Left ventricle myocardium inferior (tissue), 1 donor: ENCODE measurements at regions not wholly inside any gene's neighbourhood (a gene's known extent, or its start where the extent isn't known, plus 50 kb on each side); places are given as distances from the start of the nearest gene placed in this dataset.

Experiments
- DNase-seq: peaks from one replicate; pipeline ENCODE4 v3.0.0-alpha.2; 2020
- H3K27ac ChIP-seq: fragments of 200-600 bp; replicated peaks from 2 replicates; pipeline ENCODE4 v1.8.0; 2021
- H3K27me3 ChIP-seq: fragments of 200-600 bp; 2 replicates; pipeline ENCODE4 v1.8.0; 2021; ENCODE audit warnings: low read depth
- H3K36me3 ChIP-seq: fragments of 200-600 bp; 2 replicates; pipeline ENCODE4 v1.8.0; 2021
- H3K4me1 ChIP-seq: fragments of 200-600 bp; 2 replicates; pipeline ENCODE4 v1.8.0; 2021
- H3K4me3 ChIP-seq: fragments of 200-600 bp; 2 replicates; pipeline ENCODE4 v1.8.0; 2021; ENCODE audit warnings: mild to moderate bottlenecking, moderate library complexity
- H3K9me3 ChIP-seq: fragments of 200-600 bp; replicated peaks from 2 replicates; pipeline ENCODE4 v1.8.0; 2021
- intact Hi-C: fragments of 100-400 bp; cut with micrococcal nuclease; formaldehyde crosslinking; loops from one replicate; pipeline ENCODE4 v1.11.0; 2022
- TF ChIP-seq, protein P1 (sequence below): fragments of 200-600 bp; IDR thresholded peaks from 2 replicates; pipeline ENCODE4 v1.8.0; 2021; ENCODE audit warnings: antibody characterized with exemption, mild to moderate bottlenecking, borderline replicate concordance
- donor health status: DM: no; HTN: yes; CAD: no; lungs with severe emphysema.

DNA sequence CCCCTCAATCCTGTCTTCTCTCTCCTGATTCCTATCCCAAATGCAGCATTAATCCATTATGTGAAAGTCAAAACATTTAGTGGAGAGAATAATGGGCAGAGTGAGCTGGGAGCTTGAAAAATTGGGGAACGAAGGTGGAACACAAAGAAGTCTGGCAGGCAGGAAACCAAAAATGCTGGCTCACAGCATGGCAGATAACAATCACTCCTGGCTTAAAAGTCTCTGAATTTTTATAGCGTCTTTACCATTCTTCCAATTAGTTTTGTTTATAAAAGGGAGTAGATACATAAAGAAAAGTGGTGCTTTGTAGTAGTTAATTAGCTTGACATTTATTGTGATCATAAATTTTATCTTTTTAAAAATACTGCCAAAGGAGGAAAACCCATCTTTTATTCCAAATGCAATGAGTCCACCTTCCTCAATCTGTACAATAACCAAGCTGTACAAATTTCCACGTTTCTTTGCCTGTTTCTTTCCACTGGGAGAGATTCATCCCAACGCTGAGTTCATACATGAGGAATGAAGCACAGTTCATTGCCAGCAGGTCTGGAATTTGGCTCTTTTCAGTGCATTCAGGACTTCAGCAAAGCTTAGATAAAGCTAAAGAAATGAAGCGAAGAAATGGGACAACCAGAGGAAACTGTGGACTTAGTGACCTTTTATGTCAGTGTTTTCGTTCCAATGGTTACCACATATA is 174.7 kb downstream of the HMHB1 start:
- no peak for DNase-seq
- Histone ChIP-seq H3K9me3 (no peaks in the 10 kb centered on the region), H3K4me1 (no peaks in the 10 kb centered on the region), H3K4me3 (no peak overlapping the region), H3K36me3 (no peaks in the 10 kb centered on the region), H3K27ac (peak overlapping the region; percentile 16), H3K27me3 (no peaks in the 10 kb centered on the region)
- TF ChIP-seq, protein P1, sequence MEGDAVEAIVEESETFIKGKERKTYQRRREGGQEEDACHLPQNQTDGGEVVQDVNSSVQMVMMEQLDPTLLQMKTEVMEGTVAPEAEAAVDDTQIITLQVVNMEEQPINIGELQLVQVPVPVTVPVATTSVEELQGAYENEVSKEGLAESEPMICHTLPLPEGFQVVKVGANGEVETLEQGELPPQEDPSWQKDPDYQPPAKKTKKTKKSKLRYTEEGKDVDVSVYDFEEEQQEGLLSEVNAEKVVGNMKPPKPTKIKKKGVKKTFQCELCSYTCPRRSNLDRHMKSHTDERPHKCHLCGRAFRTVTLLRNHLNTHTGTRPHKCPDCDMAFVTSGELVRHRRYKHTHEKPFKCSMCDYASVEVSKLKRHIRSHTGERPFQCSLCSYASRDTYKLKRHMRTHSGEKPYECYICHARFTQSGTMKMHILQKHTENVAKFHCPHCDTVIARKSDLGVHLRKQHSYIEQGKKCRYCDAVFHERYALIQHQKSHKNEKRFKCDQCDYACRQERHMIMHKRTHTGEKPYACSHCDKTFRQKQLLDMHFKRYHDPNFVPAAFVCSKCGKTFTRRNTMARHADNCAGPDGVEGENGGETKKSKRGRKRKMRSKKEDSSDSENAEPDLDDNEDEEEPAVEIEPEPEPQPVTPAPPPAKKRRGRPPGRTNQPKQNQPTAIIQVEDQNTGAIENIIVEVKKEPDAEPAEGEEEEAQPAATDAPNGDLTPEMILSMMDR: no peak
- intact Hi-C loops: no loop called here

DNA sequence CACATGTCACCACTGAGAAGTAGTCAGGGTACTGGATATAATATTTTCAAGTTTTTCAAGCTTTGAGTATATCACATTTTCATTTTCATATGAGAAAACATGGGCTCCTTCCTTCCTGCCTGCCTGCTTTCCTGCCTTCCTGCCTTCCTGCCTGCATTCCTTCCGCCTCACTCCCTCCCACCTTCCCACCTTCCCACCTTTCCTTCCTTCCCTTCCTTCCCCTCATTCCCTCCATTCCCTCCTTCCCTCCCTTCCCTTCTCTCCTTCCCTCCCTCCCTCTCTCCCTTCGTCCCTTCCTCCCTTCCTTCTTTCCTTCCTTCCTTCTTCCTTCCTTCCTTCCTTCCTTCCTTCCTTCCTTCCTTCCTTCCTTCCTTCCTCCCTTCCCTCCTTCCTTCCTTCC is 175.3 kb downstream of the HMHB1 start:
- TF ChIP-seq, protein P1: no peak
- DNase-seq: no peak
- H3K9me3 ChIP-seq: no peaks in the 10 kb centered on the region
- intact Hi-C loops: no loop called here
- no peaks in the 10 kb centered on the region for H3K4me1 ChIP-seq
- H3K4me3 ChIP-seq: no peak overlapping the region
- no peaks in the 10 kb centered on the region for H3K27me3 ChIP-seq
- H3K27ac ChIP-seq: no peak overlapping the region
- no peaks in the 10 kb centered on the region for H3K36me3 ChIP-seq

DNA sequence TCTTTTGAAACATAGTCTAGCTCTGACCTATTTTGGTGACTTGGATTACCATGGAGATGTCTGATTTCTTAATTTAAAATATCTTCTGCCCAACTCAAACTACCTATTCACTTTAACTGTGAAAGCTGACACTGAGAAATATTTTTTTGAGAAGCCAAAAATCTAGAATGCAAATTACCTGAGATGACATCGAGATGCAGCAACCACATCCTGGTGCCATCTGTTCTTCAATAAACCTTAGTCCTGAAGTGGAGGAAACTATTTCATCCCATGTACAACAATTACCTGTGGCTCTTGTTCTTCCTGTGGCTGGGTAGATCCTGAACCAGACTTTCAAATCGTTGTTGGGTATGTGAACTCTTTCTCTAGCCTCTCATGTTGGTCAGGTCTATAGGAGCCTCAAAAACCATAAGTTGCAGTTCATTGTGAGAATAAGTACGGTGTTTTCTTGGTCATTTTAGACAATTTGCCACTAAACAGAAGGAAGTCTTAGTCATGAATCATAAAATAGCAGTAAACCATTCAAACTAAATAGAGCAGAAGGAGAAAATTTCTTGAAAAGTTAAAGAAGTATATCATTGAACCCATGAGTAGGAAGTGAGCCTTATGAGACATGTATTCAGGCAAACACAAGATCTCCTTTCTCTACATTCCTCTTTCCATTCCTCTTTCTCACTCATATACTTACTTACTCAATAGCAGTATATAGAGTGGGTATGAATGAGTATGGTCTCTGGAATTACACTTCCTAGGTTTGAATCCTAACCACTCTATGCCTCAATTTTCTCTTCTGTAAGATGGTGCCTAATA is 176.0 kb downstream of the HMHB1 start:
- no peaks in the 10 kb centered on the region for H3K4me1 ChIP-seq
- H3K9me3 ChIP-seq: no peaks in the 10 kb centered on the region
- no peaks in the 10 kb centered on the region for H3K27me3 ChIP-seq
- H3K36me3 ChIP-seq: no peaks in the 10 kb centered on the region
- TF ChIP-seq, protein P1: no peak
- DNase-seq: no peak
- intact Hi-C loops: no loop called here
- no peak overlapping the region for H3K27ac ChIP-seq
- no peak overlapping the region for H3K4me3 ChIP-seq

DNA sequence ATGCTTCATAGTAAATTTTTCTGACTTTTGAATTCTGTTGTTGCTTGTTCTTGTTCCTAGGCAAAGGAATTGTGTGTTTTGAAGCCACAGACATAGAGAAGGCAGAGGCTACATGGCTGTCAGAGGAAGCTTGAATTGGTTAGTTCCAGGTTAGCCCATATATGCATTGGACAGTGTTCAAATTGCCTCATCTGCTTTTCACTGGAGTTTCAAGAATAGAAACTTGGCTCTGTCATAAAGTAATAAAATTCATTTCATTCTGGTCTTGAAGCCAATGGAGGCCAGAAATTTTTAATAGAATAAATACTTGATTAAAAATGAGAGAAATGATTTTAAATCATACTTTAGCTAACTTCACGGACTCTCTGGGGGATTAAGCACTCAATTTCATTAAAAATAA is 178.0 kb downstream of the YIPF5 start:
- TF ChIP-seq, protein P1: no peak
- no peaks in the 10 kb centered on the region for H3K4me1 ChIP-seq
- H3K27me3 ChIP-seq: no peaks in the 10 kb centered on the region
- H3K27ac ChIP-seq: no peak overlapping the region
- no peak overlapping the region for H3K4me3 ChIP-seq
- H3K36me3 ChIP-seq: no peaks in the 10 kb centered on the region
- no peaks in the 10 kb centered on the region for H3K9me3 ChIP-seq
- no peak for DNase-seq
- intact Hi-C loops: no loop called here

DNA sequence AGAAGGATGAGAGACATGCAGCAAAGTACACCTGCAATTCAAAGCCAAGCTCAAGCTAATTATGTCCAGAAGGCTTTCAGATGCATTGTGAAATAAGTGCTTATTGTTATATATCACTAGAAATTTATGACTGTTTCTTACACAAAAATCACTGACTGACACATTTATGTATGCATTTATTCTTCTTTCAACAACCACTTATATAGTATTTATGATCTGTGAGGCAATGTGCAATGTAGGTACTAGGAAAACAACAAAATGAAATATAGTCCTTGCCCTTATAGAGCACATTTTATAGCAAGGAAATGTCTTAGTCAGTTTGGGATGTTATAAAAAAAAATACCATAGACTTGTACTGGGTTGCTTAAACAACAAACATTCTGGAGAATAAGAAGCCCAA is 167.6 kb downstream of the YIPF5 start:
- no peak overlapping the region for H3K4me3 ChIP-seq
- H3K9me3 ChIP-seq: no peaks in the 10 kb centered on the region
- no peaks in the 10 kb centered on the region for H3K4me1 ChIP-seq
- intact Hi-C loops: no loop called here
- H3K36me3 ChIP-seq: no peaks in the 10 kb centered on the region
- TF ChIP-seq, protein P1: no peak
- no peaks in the 10 kb centered on the region for H3K27me3 ChIP-seq
- DNase-seq: no peak
- no peak overlapping the region for H3K27ac ChIP-seq
